ENCODE measurements at regions not wholly inside any gene's neighbourhood (a gene's known extent, or its start where the extent isn't known, plus 50 kb on each side); places are given as distances from the start of the nearest gene placed in this dataset.

DNA sequence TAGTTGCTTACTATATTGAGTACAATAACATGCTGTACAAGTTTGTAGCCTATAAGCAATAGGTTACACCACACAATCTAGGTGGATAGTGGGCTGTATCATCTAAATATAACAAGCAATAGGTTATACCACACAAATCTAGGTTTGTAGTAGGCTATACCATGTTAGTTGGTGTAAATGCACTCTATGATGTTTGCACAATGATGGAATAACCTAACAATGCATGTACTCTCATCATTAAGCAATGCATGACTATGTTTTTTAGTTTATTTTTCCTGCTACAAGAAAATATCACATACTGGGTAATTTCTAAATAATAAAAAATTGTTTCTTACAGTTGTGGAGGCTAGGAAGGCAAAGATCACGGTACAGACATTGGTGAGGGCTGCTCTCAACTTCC lies 262.5 kb downstream of the SLITRK6 start:
- TF ChIP-seq, protein P1, sequence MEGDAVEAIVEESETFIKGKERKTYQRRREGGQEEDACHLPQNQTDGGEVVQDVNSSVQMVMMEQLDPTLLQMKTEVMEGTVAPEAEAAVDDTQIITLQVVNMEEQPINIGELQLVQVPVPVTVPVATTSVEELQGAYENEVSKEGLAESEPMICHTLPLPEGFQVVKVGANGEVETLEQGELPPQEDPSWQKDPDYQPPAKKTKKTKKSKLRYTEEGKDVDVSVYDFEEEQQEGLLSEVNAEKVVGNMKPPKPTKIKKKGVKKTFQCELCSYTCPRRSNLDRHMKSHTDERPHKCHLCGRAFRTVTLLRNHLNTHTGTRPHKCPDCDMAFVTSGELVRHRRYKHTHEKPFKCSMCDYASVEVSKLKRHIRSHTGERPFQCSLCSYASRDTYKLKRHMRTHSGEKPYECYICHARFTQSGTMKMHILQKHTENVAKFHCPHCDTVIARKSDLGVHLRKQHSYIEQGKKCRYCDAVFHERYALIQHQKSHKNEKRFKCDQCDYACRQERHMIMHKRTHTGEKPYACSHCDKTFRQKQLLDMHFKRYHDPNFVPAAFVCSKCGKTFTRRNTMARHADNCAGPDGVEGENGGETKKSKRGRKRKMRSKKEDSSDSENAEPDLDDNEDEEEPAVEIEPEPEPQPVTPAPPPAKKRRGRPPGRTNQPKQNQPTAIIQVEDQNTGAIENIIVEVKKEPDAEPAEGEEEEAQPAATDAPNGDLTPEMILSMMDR (conservative IDR thresholded peaks at IDR 0.05; ENCODE audit: low read depth, low read length): no peak
- no peak overlapping the region for H3K4me3 ChIP-seq (ENCODE audit: low read length)
- DNase-seq (ENCODE audit: low read depth): no peak

DNA sequence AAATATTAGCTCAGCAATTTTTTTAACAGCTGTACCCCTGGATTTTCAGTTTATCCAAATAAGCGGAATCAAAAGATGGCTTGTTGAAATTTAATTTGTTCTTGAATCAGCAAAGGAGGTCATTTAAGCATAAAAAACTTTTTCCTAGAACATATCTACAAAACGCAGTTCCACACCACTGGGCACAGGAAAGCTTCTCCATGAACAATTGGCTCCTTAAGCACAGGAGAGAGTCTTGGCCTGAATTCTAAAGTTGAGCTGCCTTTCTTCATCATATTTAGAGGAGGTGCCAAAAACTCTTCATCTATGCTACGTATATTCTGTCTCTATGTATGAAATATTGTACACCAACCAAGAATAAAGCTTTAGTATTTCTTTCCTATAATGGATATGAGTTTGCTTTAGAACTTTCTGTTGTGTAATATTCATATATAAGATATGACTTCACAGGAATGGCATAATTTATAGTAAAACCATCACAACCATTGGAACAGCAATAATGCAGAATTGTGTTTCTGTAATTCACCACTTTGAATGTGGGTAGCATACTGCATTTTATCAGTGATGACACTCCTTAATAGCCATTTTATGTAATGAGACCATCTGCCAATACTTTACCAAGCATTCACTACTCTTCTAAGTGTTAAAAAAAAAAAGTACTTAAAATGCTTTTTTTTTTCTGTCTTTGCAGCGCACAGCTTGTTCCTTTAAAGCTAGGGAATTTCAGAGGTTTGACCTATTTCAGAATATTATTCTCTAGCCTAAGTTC lies 263.7 kb downstream of the SLITRK6 start:
- TF ChIP-seq, protein P1 (conservative IDR thresholded peaks at IDR 0.05; ENCODE audit: low read depth, low read length): no peak
- H3K4me3 ChIP-seq (ENCODE audit: low read length): no peak overlapping the region
- no peak for DNase-seq (ENCODE audit: low read depth)

GRCh38 chr13:85533911-85534310 lies 265.3 kb downstream of the SLITRK6 start:
- TF ChIP-seq, protein P1 (conservative IDR thresholded peaks at IDR 0.05; ENCODE audit: low read depth, low read length): no peak
- H3K4me3 ChIP-seq (ENCODE audit: low read length): no peak overlapping the region
- no peak for DNase-seq (ENCODE audit: low read depth)

DNA sequence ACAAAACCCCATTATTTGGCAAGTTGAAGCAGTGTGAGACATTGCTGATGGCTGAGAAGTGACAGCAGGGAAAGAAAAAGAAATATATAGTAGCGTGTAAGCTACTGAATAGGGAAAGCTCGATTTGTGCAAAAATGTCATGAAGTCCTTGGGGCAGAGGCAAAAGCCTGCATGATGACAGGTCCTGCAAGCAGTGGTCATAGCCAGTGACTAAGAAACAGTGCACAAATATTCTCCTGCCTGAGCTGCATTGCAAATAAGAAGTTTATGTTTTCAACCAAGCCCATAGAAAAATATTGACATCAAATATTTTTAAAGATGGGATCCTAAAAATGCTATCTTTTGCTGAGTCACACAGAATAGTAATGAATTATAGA lies 270.0 kb downstream of the SLITRK6 start:
- TF ChIP-seq, protein P1 (conservative IDR thresholded peaks at IDR 0.05; ENCODE audit: low read depth, low read length): no peak
- no peak for DNase-seq (ENCODE audit: low read depth)
- no peak overlapping the region for H3K4me3 ChIP-seq (ENCODE audit: low read length)

GRCh38 chr13:85528491-85529217 lies 270.6 kb downstream of the SLITRK6 start:
- no peak overlapping the region for H3K4me3 ChIP-seq (ENCODE audit: low read length)
- peak; percentile 59 for DNase-seq (ENCODE audit: low read depth)
- TF ChIP-seq, protein P1 (conservative IDR thresholded peaks at IDR 0.05; ENCODE audit: low read depth, low read length): no peak

DNA sequence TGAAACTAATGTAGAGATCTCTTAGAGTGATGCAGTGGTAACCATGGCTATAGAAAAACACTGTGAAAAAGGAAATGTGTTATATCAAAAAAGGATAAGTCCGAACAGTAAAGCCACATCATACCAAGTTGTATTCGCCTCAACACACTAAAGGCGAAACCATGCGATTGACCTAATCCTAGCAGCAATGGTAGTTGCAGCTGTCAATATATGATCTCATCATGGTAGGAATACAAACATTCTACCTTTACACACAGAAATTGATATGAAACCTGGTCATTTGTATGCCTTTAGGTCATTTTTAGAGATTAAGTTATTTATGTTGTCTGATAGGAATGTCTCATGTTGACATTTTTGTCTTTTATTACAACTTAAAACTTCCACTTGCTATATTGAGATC lies 271.9 kb downstream of the SLITRK6 start:
- H3K4me3 ChIP-seq (ENCODE audit: low read length): no peak overlapping the region
- TF ChIP-seq, protein P1 (conservative IDR thresholded peaks at IDR 0.05; ENCODE audit: low read depth, low read length): no peak
- no peak for DNase-seq (ENCODE audit: low read depth)

- TF ChIP-seq, protein P1 (conservative IDR thresholded peaks at IDR 0.05; ENCODE audit: low read depth, low read length): no peak
- no peak for DNase-seq (ENCODE audit: low read depth)
- H3K4me3 ChIP-seq (ENCODE audit: low read length): no peak overlapping the region
Observed at GRCh38 chr13:85525411-85525810, 273.8 kb downstream of the SLITRK6 start.

Measured in retinal pigment epithelial cell (primary cell).